GM23338 (cell line): ENCODE measurements at regions not wholly inside any gene's neighbourhood (a gene's known extent, or its start where the extent isn't known, plus 50 kb on each side); places are given as distances from the start of the nearest gene placed in this dataset.

Experiments used
- ATAC-seq: fragments of 200-7000 bp; cut with Tn5 transposase; 3 replicates; pipeline ENCODE4 v1.9.1; 2020
- DNase-seq: peaks from one replicate; pipeline ENCODE4 v3.0.0-alpha.2; 2015; ENCODE audit warnings: low spot score
- H2AFZ ChIP-seq: fragments of 200-600 bp; sonication (generic); 2 replicates; pipeline ENCODE4 v1.8.0; 2016; ENCODE audit warnings: antibody characterized with exemption, mild to moderate bottlenecking, moderate library complexity
- H3F3A ChIP-seq: fragments of 200-600 bp; sonication (generic); replicated peaks from 2 replicates; pipeline ENCODE4 v1.8.0; 2017; ENCODE audit warnings: antibody characterized with exemption, mixed run types, low read depth
- H3K27ac ChIP-seq: fragments of 200-600 bp; sonication (generic); 2 replicates; pipeline ENCODE4 v1.6.1; 2016; ENCODE audit warnings: low read depth
- H3K27me3 ChIP-seq: fragments of 200-600 bp; sonication (generic); 2 replicates; pipeline ENCODE4 v1.8.0; 2016; ENCODE audit warnings: mild to moderate bottlenecking, mixed run types, moderate library complexity; ENCODE audit not compliant: insufficient read depth
- H3K36me3 ChIP-seq: fragments of 200-600 bp; sonication (generic); 2 replicates; pipeline ENCODE4 v1.8.0; 2016; ENCODE audit warnings: mild to moderate bottlenecking; ENCODE audit not compliant: insufficient read depth
- H3K4me1 ChIP-seq: fragments of 200-600 bp; sonication (generic); 2 replicates; pipeline ENCODE4 v1.8.0; 2016; ENCODE audit warnings: mild to moderate bottlenecking, moderate library complexity; ENCODE audit not compliant: insufficient read depth
- H3K4me2 ChIP-seq: fragments of 200-600 bp; sonication (generic); 2 replicates; pipeline ENCODE4 v1.7.1; 2017; ENCODE audit warnings: mixed run types
- H3K4me3 ChIP-seq: fragments of 200-600 bp; sonication (generic); 2 replicates; pipeline ENCODE4 v1.6.1; 2016; ENCODE audit warnings: mixed run types
- H3K79me2 ChIP-seq: fragments of 200-600 bp; sonication (generic); replicated peaks from 2 replicates; pipeline ENCODE4 v1.8.0; 2017; ENCODE audit warnings: mild to moderate bottlenecking; ENCODE audit not compliant: insufficient read depth
- H3K9me2 ChIP-seq: fragments of 200-600 bp; sonication (generic); 2 replicates; pipeline ENCODE4 v1.8.0; 2017; ENCODE audit not compliant: insufficient read depth
- H4K20me1 ChIP-seq: fragments of 200-600 bp; sonication (generic); replicated peaks from 2 replicates; pipeline ENCODE4 v1.8.0; 2017; ENCODE audit warnings: mild to moderate bottlenecking; ENCODE audit not compliant: insufficient read depth
- H3K27ac Mint-ChIP-seq: 2 replicates; pipeline ENCODE4 v1.8.0; 2020; ENCODE audit warnings: inconsistent platforms, mild to moderate bottlenecking, moderate library complexity, mixed read lengths
- H3K27me3 Mint-ChIP-seq: 3 replicates; pipeline ENCODE4 v1.8.0; 2022; ENCODE audit warnings: low read depth, mild to moderate bottlenecking, moderate library complexity, mixed read lengths, inconsistent platforms; ENCODE audit not compliant: insufficient read depth, poor library complexity
- H3K36me3 Mint-ChIP-seq: 3 replicates; pipeline ENCODE4 v1.8.0; 2021; ENCODE audit warnings: low read depth, mild to moderate bottlenecking, inconsistent platforms, moderate library complexity, mixed read lengths
- H3K4me1 Mint-ChIP-seq: 3 replicates; pipeline ENCODE4 v1.8.0; 2020; ENCODE audit warnings: mild to moderate bottlenecking, inconsistent platforms, mixed read lengths
- H3K4me3 Mint-ChIP-seq: 3 replicates; pipeline ENCODE4 v1.8.0; 2021; ENCODE audit warnings: moderate library complexity, mild to moderate bottlenecking, inconsistent platforms, mixed read lengths
- H3K9me3 Mint-ChIP-seq: 3 replicates; pipeline ENCODE4 v1.8.0; 2020; ENCODE audit warnings: moderate library complexity, mild to moderate bottlenecking, inconsistent platforms, mixed read lengths
- CREB1 ChIP-seq: fragments of 250-450 bp; sonication (Bioruptor Pico); IDR thresholded peaks from 2 replicates; pipeline ENCODE4 v1.5.0; 2020; ENCODE audit warnings: low read depth, mild to moderate bottlenecking, moderate library complexity
- EZH2phosphoT487 ChIP-seq: fragments of 200-600 bp; sonication (generic); IDR thresholded peaks from one replicate; pipeline ENCODE4 v1.8.1; 2018; ENCODE audit warnings: antibody characterized with exemption; ENCODE audit not compliant: unreplicated experiment
- JUNB ChIP-seq: IDR thresholded peaks from one replicate; pipeline ENCODE4 v1.6.1; 2016; ENCODE audit warnings: antibody characterized with exemption; ENCODE audit not compliant: unreplicated experiment
- NANOG ChIP-seq: IDR thresholded peaks from 2 replicates; pipeline ENCODE4 v1.6.1; 2016; ENCODE audit warnings: antibody characterized with exemption, borderline replicate concordance
- POLR2AphosphoS5 ChIP-seq: IDR thresholded peaks from 2 replicates; pipeline ENCODE4 v1.6.1; 2016; ENCODE audit warnings: antibody characterized with exemption, low read depth
- STAT1 ChIP-seq: IDR thresholded peaks from one replicate; pipeline ENCODE4 v1.6.1; 2016; ENCODE audit warnings: antibody characterized with exemption; ENCODE audit not compliant: unreplicated experiment
- ZNF114 ChIP-seq: fragments of 250-450 bp; sonication (Bioruptor Pico); IDR thresholded peaks from 2 replicates; pipeline ENCODE4 v1.5.0; 2020; ENCODE audit warnings: mild to moderate bottlenecking, moderate library complexity
- ZNF331 ChIP-seq: fragments of 250-450 bp; sonication (Bioruptor Pico); IDR thresholded peaks from 2 replicates; pipeline ENCODE4 v1.5.0; 2020; ENCODE audit warnings: low read depth, mild to moderate bottlenecking, moderate library complexity
- TF ChIP-seq, protein P1 (sequence below): IDR thresholded peaks from 2 replicates; pipeline ENCODE4 v1.6.1; 2016; ENCODE audit warnings: antibody characterized with exemption
- TF ChIP-seq, protein P2 (sequence below): IDR thresholded peaks from one replicate; pipeline ENCODE4 v1.6.1; 2018; ENCODE audit warnings: antibody characterized with exemption; ENCODE audit not compliant: unreplicated experiment
- TF ChIP-seq, protein P3 (sequence below): fragments of 250-450 bp; sonication (Bioruptor Pico); IDR thresholded peaks from 2 replicates; pipeline ENCODE4 v1.5.0; 2020; ENCODE audit warnings: mild to moderate bottlenecking, moderate library complexity
- TF ChIP-seq, protein P4 (sequence below), 2 experiments: fragments of 200-600 bp in 1 of 2; sonication (generic) in 1 of 2; conservative IDR thresholded peaks; 2 replicates each; pipeline versions ENCODE4 v1.5.1 to v1.6.1; 2016 to 2017; ENCODE audit warnings: antibody characterized with exemption in 2 of 2, low read depth in 2 of 2, mild to moderate bottlenecking in 2 of 2, moderate library complexity in 1 of 2

- ATAC-seq = no peak
- Mint-ChIP-seq H3K4me3 (no peak overlapping the region), H3K36me3 (no peaks in the 10 kb centered on the region)
Observed at GRCh38 chr4:38230821-38231563, 270.8 kb downstream of the PTTG2 start.

More at GRCh38 chr4:38230821-38231563, 270.8 kb downstream of the PTTG2 start:
- H3K4me3 ChIP-seq = no peak overlapping the region
- Mint-ChIP-seq H3K4me1 (no peaks in the 10 kb centered on the region), H3K9me3 (no peaks in the 10 kb centered on the region), H3K27ac (no peak overlapping the region), H3K27me3 (peaks cover 7% of the 10 kb centered on the region)
- H3K79me2 ChIP-seq = no peaks in the 10 kb centered on the region
- H3K36me3 ChIP-seq = no peaks in the 10 kb centered on the region
- no peak overlapping the region for H2AFZ ChIP-seq
- H4K20me1 ChIP-seq = no peaks in the 10 kb centered on the region
- H3K27ac ChIP-seq = no peak overlapping the region
- H3K9me2 ChIP-seq = no peaks in the 10 kb centered on the region
- no peaks in the 10 kb centered on the region for H3F3A ChIP-seq
- DNase-seq = no peak
- TF ChIP-seq, protein P1, sequence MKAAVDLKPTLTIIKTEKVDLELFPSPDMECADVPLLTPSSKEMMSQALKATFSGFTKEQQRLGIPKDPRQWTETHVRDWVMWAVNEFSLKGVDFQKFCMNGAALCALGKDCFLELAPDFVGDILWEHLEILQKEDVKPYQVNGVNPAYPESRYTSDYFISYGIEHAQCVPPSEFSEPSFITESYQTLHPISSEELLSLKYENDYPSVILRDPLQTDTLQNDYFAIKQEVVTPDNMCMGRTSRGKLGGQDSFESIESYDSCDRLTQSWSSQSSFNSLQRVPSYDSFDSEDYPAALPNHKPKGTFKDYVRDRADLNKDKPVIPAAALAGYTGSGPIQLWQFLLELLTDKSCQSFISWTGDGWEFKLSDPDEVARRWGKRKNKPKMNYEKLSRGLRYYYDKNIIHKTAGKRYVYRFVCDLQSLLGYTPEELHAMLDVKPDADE = no peak
- TF ChIP-seq POLR2AphosphoS5 (no peak), ZNF114 (CRISPR knock-in tag) (no peak), CREB1 (CRISPR knock-in tag) (no peak), NANOG (no peak), JUNB (no peak), ZNF331 (CRISPR knock-in tag) (no peak), STAT1 (no peak), EZH2phosphoT487 (no peak)
- TF ChIP-seq, protein P2, sequence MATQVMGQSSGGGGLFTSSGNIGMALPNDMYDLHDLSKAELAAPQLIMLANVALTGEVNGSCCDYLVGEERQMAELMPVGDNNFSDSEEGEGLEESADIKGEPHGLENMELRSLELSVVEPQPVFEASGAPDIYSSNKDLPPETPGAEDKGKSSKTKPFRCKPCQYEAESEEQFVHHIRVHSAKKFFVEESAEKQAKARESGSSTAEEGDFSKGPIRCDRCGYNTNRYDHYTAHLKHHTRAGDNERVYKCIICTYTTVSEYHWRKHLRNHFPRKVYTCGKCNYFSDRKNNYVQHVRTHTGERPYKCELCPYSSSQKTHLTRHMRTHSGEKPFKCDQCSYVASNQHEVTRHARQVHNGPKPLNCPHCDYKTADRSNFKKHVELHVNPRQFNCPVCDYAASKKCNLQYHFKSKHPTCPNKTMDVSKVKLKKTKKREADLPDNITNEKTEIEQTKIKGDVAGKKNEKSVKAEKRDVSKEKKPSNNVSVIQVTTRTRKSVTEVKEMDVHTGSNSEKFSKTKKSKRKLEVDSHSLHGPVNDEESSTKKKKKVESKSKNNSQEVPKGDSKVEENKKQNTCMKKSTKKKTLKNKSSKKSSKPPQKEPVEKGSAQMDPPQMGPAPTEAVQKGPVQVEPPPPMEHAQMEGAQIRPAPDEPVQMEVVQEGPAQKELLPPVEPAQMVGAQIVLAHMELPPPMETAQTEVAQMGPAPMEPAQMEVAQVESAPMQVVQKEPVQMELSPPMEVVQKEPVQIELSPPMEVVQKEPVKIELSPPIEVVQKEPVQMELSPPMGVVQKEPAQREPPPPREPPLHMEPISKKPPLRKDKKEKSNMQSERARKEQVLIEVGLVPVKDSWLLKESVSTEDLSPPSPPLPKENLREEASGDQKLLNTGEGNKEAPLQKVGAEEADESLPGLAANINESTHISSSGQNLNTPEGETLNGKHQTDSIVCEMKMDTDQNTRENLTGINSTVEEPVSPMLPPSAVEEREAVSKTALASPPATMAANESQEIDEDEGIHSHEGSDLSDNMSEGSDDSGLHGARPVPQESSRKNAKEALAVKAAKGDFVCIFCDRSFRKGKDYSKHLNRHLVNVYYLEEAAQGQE = no peak
- TF ChIP-seq, protein P3, sequence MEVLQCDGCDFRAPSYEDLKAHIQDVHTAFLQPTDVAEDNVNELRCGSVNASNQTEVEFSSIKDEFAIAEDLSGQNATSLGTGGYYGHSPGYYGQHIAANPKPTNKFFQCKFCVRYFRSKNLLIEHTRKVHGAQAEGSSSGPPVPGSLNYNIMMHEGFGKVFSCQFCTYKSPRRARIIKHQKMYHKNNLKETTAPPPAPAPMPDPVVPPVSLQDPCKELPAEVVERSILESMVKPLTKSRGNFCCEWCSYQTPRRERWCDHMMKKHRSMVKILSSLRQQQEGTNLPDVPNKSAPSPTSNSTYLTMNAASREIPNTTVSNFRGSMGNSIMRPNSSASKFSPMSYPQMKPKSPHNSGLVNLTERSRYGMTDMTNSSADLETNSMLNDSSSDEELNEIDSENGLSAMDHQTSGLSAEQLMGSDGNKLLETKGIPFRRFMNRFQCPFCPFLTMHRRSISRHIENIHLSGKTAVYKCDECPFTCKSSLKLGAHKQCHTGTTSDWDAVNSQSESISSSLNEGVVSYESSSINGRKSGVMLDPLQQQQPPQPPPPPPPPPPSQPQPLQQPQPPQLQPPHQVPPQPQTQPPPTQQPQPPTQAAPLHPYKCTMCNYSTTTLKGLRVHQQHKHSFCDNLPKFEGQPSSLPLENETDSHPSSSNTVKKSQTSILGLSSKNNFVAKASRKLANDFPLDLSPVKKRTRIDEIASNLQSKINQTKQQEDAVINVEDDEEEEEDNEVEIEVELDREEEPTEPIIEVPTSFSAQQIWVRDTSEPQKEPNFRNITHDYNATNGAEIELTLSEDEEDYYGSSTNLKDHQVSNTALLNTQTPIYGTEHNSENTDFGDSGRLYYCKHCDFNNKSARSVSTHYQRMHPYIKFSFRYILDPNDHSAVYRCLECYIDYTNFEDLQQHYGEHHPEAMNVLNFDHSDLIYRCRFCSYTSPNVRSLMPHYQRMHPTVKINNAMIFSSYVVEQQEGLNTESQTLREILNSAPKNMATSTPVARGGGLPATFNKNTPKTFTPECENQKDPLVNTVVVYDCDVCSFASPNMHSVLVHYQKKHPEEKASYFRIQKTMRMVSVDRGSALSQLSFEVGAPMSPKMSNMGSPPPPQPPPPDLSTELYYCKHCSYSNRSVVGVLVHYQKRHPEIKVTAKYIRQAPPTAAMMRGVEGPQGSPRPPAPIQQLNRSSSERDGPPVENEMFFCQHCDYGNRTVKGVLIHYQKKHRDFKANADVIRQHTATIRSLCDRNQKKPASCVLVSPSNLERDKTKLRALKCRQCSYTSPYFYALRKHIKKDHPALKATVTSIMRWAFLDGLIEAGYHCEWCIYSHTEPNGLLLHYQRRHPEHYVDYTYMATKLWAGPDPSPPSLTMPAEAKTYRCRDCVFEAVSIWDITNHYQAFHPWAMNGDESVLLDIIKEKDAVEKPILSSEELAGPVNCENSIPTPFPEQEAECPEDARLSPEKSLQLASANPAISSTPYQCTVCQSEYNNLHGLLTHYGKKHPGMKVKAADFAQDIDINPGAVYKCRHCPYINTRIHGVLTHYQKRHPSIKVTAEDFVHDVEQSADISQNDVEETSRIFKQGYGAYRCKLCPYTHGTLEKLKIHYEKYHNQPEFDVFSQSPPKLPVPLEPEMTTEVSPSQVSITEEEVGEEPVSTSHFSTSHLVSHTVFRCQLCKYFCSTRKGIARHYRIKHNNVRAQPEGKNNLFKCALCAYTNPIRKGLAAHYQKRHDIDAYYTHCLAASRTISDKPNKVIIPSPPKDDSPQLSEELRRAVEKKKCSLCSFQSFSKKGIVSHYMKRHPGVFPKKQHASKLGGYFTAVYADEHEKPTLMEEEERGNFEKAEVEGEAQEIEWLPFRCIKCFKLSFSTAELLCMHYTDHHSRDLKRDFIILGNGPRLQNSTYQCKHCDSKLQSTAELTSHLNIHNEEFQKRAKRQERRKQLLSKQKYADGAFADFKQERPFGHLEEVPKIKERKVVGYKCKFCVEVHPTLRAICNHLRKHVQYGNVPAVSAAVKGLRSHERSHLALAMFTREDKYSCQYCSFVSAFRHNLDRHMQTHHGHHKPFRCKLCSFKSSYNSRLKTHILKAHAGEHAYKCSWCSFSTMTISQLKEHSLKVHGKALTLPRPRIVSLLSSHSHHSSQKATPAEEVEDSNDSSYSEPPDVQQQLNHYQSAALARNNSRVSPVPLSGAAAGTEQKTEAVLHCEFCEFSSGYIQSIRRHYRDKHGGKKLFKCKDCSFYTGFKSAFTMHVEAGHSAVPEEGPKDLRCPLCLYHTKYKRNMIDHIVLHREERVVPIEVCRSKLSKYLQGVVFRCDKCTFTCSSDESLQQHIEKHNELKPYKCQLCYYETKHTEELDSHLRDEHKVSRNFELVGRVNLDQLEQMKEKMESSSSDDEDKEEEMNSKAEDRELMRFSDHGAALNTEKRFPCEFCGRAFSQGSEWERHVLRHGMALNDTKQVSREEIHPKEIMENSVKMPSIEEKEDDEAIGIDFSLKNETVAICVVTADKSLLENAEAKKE (CRISPR knock-in tag) = no peak
- TF ChIP-seq, protein P4, sequence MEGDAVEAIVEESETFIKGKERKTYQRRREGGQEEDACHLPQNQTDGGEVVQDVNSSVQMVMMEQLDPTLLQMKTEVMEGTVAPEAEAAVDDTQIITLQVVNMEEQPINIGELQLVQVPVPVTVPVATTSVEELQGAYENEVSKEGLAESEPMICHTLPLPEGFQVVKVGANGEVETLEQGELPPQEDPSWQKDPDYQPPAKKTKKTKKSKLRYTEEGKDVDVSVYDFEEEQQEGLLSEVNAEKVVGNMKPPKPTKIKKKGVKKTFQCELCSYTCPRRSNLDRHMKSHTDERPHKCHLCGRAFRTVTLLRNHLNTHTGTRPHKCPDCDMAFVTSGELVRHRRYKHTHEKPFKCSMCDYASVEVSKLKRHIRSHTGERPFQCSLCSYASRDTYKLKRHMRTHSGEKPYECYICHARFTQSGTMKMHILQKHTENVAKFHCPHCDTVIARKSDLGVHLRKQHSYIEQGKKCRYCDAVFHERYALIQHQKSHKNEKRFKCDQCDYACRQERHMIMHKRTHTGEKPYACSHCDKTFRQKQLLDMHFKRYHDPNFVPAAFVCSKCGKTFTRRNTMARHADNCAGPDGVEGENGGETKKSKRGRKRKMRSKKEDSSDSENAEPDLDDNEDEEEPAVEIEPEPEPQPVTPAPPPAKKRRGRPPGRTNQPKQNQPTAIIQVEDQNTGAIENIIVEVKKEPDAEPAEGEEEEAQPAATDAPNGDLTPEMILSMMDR (conservative IDR thresholded peaks at IDR 0.05; ENCODE audit: low read depth in 2 of 2) = no peak
- H3K27me3 ChIP-seq = no peaks in the 10 kb centered on the region
- no peaks in the 10 kb centered on the region for H3K4me1 ChIP-seq
- H3K4me2 ChIP-seq = no peak overlapping the region
